ENCODE measurements at regions not wholly inside any gene's neighbourhood (a gene's known extent, or its start where the extent isn't known, plus 50 kb on each side); places are given as distances from the start of the nearest gene placed in this dataset.

DNA sequence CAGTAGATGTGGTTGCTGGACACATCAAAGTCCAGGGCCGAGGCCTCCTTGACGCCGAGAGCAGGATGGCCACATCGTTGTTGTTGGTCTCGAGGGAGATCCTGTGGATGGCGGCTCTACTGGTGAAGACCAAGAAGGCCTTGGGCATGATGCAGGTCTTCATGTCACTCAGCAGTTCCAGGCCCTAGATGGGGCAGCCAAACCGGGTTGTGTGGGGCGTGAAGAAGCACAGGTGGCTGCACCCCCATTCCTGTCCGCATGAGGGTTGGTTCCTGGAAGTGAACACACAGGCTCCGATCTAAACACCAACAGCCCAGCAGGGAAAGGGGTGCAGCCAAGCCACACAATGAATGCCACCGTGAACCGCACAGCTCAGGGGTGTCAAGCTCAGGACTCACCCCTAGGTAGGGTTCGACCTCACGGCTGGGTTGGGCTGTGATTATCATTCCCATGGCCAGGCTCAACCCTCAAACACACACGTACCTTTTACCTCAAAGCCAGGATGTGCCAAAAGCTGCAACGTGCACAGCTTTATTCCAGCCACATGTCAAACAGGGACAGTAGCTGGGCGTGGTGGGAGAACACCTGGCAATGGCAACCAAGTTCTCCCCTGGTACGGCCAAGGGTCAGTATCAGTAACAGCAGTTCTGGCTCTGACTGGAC, 132.3 kb downstream of the CRYBB2 start:
- no peak for DNase-seq

- DNase-seq, result no peak
Observed at GRCh38 chr22:25352294-25352680, 132.8 kb downstream of the CRYBB2 start.

GRCh38 chr22:25353516-25354445, 134.3 kb downstream of the CRYBB2 start:
- no peak for DNase-seq

GRCh38 chr22:25354456-25354855, 135.0 kb downstream of the CRYBB2 start:
- no peak for DNase-seq

DNA sequence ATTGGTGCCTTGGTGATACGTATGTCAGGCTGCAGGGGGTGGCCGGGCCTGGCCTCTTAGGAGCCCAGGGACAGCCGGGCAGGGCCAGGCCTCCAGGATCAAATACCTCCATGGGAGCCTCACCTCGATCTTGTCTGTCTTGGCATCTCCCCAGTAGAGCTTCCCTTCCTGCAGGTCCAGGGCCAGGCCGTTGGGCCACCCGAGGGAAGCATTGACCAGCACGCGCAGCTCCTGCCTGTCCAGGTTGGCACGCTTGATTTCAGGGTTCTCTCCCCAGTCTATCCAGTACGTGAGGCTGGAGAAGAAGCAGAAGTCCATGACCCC, 137.7 kb downstream of the CRYBB2 start:
- DNase-seq, result no peak

DNA sequence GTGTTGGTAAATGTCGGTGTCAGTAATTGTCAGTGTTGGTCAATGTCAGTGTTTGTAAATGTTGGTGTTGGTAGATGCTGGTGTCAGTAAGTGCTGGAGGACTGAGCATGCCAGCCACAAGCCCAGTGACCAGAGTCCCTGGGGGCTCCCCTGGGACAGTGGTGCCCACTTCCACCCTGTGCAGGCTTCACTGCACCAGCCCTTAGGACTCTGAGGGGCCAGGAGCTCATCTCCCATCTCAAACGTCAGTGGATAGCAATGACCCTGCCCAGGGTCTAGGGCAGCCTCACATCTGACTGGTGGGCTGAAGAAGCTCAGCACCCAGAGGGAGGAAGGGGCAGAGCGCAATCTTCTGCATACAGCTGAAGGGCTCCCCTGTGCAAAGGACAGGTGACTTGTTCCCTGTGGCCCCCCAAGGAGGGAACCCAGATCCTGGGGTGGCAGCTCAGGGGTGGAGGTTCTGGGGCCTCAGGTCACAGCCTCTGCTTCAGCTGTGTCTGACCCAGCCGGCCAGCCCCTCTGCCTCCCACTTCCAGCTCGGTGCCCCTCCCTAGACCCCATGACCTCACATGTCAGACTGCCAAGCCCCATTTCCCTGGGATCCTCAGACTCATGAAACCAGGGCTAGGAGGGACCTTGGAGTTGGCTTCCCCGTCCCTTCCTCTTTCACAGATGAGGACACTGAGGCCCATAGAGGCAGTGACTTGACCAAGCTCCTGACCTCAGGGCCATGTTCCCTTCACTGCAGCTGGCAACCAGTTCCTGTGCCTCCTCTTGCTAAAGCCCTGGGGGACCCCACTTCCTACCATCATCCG, 138.4 kb downstream of the CRYBB2 start:
- DNase-seq, result no peak

GRCh38 chr22:25358421-25359170, 139.2 kb downstream of the CRYBB2 start:
- DNase-seq, result no peak

DNA sequence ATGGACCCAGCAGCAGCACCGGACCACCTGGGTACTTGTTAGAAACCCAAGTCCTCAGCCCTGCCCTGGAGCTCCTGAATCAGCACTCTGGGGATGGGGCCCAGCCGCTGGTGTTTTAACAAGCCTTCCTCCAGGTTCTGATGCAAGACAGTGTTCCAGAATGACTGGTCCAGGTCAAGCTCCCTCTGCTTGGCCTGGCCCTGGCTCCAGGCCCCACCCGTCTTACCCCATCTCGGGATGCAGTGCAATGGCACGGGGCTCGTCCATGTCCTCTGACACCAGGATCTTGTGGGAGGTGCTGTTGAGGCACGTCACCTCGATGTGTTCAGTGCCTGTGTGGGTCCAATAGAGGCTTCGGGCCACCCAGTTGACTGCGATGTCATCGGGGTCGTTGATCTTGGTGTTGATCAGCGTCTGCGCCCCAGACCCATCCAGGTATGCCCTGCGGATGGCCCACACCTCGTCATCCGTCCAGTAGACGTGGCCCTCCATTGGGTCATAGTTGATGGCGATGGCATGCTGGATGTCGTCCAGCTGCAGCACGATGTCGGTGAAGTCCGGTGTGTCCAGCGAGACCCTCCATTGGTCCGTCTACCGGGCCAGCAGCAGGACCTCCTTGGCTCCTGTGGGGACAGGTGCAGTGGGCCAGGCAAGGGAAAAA, 140.3 kb downstream of the CRYBB2 start:
- no peak for DNase-seq

DNA sequence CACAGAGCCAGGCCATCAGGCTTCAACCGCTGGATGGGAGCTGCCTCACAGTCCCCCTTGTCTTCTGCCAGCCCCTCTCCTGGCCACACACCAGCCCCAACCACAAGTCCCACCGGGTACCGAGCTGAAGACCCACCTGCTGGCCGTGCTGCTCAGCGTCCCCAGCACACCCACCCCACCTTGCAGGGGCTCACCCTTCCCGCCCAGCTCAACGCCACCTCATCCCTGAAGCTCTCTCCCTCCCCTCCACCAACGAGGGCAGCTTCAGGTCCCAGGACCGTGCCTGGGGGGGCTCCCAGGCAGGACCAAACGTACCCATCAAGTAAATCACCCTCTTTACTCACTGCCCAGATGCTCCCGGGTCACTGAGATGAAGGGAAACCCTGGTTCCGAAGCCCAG, 141.0 kb downstream of the CRYBB2 start:
- DNase-seq, result no peak

GRCh38 chr22:25360891-25361645, 141.6 kb downstream of the CRYBB2 start:
- DNase-seq, result no peak

DNA sequence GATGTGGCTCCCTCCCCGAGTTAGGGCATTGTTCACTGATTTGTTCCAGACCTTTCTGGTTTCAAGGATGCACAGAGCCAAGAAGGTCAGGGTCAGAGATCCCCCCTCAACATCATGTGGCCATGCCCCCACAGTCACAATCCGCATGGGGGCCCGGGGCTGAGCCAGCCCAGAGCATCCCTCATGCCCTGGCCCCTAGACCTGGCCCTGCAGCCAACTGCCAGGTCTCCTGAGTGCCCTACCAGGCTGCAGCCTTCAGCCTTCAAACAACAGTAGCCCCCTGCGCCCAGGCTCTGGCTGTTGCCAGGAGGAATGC, 142.4 kb downstream of the CRYBB2 start:
- no peak for DNase-seq

DNA sequence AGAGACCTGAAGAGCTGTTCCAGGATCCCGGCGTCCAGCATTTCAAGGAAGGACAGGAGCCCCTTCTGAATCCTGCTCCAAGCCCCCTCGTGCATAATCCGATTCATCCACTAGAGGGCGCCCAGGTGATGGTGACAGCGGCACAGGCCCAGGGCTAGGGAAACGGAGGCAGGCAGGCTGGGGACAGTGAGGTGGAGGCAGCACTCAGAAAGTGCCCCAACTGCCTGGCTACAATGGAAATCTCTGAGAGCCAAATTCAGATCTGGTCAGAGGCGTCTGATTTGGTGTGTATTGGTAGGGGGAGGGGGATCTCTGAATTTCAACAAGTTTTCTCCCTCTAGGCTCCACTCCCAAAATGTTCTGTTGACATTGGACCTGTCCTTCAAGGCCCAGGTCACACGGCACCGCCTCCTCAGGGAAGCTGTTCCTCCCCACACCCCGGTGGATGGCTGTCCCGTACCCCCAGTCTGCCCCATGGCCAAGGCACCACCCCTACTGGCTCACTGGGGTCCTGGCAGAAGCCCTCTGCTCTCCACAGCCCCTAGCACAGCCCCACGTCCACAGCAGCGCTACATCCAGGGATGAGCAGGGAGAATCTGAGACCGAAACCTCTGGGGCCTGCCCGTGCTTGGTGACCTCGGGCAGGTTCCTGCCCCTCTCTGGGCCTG, 142.9 kb downstream of the CRYBB2 start:
- DNase-seq, result peak; percentile 37

DNA sequence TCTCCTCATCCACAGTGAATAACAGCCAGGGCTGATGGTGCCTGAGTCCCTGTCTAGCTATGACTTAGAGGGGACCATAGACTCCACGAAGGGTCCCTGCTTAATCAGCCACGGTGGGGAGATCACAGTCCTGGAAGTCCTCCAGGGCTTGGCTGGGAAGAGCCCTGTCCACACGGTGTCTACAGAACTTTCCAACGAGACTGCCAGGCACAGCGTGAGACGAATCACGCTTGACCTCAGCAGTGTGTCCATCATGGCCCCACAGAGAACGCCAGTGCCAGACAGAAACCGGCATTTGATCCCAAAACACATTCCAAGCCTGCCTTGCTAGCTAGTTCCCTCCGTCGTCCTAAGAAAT, 143.4 kb downstream of the CRYBB2 start:
- no peak for DNase-seq

DNA sequence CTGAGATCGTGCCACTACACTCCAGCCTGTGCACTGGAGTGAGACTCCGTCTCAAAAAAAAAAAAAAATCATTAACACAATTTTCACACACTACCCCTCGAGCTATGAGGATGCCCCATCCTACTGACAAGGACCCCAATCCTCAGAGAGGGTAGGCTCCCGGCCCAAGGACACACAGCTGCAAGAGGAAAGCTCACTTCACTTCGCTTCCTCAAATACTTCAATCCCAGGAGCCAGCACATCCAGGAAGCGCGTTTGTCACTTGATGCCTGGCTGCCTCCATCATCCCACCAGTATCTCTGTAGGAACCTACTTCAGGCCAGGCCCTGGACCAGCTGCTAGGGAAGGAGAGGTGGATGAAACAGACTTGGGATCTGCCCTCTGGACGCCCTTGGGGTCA, 144.0 kb downstream of the CRYBB2 start:
- DNase-seq, result no peak

DNA sequence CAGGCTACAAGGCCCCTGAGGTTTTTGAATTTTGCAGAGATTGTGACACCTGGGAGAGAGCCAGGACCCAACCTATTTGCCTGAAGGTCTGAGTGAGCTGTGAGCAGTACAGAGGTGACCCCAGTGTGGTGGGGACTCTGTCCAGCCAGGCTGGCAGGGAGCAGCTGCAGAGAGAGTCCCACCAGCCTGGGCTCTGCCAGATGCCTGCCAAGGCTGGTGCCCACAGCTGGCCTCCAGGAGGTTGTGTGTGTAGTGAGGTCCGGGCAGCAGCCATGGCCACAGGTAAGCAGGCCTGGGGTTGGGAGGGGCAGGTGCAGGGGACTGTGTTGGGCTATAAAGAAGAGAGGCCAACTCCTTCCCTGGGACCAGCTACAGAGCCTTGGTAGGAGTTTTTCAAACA, 144.8 kb downstream of the CRYBB2 start:
- DNase-seq, result no peak

DNA sequence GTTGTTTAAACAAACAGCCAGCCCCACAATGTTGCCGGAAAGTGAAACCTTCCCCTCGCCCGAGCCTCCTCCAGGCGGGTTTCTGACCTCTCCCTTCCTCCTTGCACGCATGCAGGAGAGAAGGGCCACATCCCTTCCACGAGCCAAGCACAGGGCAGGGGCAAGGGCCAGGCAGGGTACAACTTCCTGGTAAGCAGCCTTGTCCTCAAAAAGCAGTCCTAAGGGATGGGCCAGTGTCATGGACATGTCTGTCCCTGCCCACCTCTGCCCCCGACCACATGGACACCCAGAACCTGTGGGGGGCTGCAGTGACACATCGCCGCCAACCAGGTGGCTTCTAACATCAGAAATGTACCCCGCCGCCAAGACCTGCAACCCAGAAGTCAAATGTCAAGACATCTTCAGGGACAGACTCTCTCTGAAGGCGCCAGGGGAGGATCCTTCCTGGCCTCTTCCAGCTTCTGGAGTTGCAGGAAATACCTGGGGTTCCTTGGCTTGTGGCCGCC, 145.3 kb downstream of the CRYBB2 start:
- no peak for DNase-seq

GRCh38 chr22:25365491-25366261, 146.2 kb downstream of the CRYBB2 start:
- no peak for DNase-seq

- DNase-seq, result no peak
Observed at GRCh38 chr22:25366408-25366807, 147.0 kb downstream of the CRYBB2 start.

- DNase-seq, result no peak
Observed at GRCh38 chr22:25366876-25367466, 147.5 kb downstream of the CRYBB2 start.

DNA sequence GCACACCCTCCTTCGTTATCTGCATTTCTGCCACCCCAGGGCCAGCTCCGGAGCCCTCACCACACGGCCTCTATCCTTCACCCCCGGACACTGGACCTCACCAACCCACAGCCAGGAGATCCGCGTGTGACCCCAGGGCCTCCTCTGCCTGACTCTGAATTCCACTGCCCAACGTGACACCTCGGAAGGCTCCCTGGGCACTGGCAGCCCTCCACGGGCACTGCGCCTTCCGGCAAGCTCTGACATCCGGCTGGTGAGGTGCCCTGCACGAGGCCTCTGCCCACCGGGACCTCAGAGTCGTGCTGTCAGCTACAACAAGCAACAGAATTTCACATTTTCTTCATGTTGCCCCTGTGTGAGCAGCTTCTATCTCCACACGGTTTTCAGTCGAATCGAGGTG, 148.3 kb downstream of the CRYBB2 start:
- no peak for DNase-seq
